ENCODE measurements at regions not wholly inside any gene's neighbourhood (a gene's known extent, or its start where the extent isn't known, plus 50 kb on each side); places are given as distances from the start of the nearest gene placed in this dataset.
"Not testable (repeated sequence)": the region's sequence is repeated elsewhere in the genome, so short reads cannot be mapped to it uniquely, and the experiment has no call there.

DNA sequence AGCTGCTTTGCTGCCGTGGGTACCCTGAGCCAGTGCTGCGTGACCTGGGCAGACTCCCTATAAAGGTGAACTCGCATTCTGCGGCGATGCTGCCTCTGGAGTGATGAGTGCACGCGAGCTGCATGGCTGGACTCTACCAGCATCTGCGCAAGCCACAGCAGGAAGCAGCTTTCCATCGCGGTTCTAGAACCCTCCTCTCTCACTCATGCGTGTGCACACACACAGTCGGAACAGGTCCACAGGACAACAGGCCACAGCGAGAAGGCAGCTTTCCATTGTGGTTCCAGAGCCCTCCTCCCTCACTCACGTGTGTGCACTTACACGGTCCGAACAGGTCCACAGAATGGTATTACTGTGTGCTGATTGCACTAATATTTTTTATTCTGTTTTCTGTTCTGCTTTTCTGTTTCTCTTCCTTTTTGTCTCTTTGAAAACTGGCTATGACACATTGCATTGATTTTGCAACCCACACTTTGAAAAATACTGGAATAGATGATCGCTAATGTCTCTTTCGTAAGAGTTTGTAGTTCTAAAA lies 80.2 kb upstream of the CRYM start:
- TF ChIP-seq POLR2A (IDR thresholded peaks at IDR 0.05; ENCODE audit: low read depth, low read length); POLR2AphosphoS5 (IDR thresholded peaks at IDR 0.05; ENCODE audit: low read depth, low read length); TAF1 (IDR thresholded peaks at IDR 0.05; ENCODE audit: borderline replicate concordance, low read depth, low read length): not testable (repeated sequence)

Data from GM12892 (cell line).